ENCODE measurements at regions not wholly inside any gene's neighbourhood (a gene's known extent, or its start where the extent isn't known, plus 50 kb on each side); places are given as distances from the start of the nearest gene placed in this dataset.

GRCh38 chr15:70478251-70478990, 284.9 kb downstream of the UACA start:
- H2AFZ ChIP-seq (ENCODE audit: low read depth, low read length) = no peak overlapping the region
- H3K4me3 ChIP-seq = no peak overlapping the region
- no peak overlapping the region for H3K27ac ChIP-seq (ENCODE audit: extremely low read depth, low read depth, low read length)
- ChIA-PET POLR2A (interaction anchor here (0.6 kb wide), 1 partner anchor 1022 kb away, joined by 3 read pairs; no protein-coding TSS in a partner anchor), CTCF (ENCODE audit: low intra/inter-chr PET ratio) (no interaction called here)
- intact Hi-C loops (cut with micrococcal nuclease) = no loop called here
- H3K27me3 ChIP-seq (ENCODE audit: control insufficient read depth in 2 of 2, insufficient read depth in 2 of 2, low read length in 2 of 2) = peaks cover 20 to 60% of the 10 kb centered on the region in 2 experiments; a peak in 4 of 5 replicates
- H3K9me3 ChIP-seq (replicated peaks; ENCODE audit: control insufficient read depth, insufficient read depth, low read depth, low read length) = no peaks in the 10 kb centered on the region
- no peaks in the 10 kb centered on the region for H4K20me1 ChIP-seq (replicated peaks; ENCODE audit: control insufficient read depth, insufficient read depth, low read length)
- H3K4me2 ChIP-seq (ENCODE audit: insufficient read depth, low read length) = no peak overlapping the region
- in situ Hi-C loops (cut with MboI) = loop anchor here (25.0 kb wide), 1 partner anchor 741 kb away; no protein-coding TSS in a partner anchor
- no TSS peak for BruUV-seq (replicated peaks)
- ATAC-seq (no peak; the same call in 2 of the 3 replicates), DNase-seq (ENCODE audit: extremely low read depth in 1 of 4, low spot score in 3 of 4) (no peak), FAIRE-seq (no peak)
- 5% methylated on average over 13 of the region's 19 CpGs for WGBS (ENCODE audit: insufficient coverage, low coverage, missing lambda C conversion rate)
- H3K79me2 ChIP-seq (ENCODE audit: control insufficient read depth, insufficient read depth, low read length) = no peaks in the 10 kb centered on the region
- no peaks in the 10 kb centered on the region for H3K36me3 ChIP-seq (ENCODE audit: control insufficient read depth, insufficient read depth, low read length)
- H3K4me1 ChIP-seq (replicated peaks in 1 of 2; ENCODE audit: control insufficient read depth in 2 of 2, insufficient read depth in 2 of 2, low read length in 2 of 2) = peaks cover 0 to 12% of the 10 kb centered on the region in 2 experiments; a peak in 3 of 5 replicates
- peak overlapping the region in 1 of 2 experiments; percentile 43; a peak in 1 of 4 replicates for H3K9ac ChIP-seq (ENCODE audit: insufficient read depth in 1 of 2, low read depth in 2 of 2, low read length in 2 of 2)
- H3K9me1 ChIP-seq (ENCODE audit: control insufficient read depth, insufficient read depth, low read length) = no peaks in the 10 kb centered on the region
- no peak for TF ChIP-seq ETV6 (IDR thresholded peaks at IDR 0.05; ENCODE audit: borderline replicate concordance in 1 of 2, low read depth in 2 of 2, low read length in 1 of 2)
- no peak for TF ChIP-seq ETV6 (CRISPR knock-in tag; IDR thresholded peaks at IDR 0.05; ENCODE audit: borderline replicate concordance)
- TF ChIP-seq MGA (IDR thresholded peaks at IDR 0.05) = peak; percentile 70
- TF ChIP-seq PBX2 (CRISPR knock-in tag; IDR thresholded peaks at IDR 0.05; ENCODE audit: low read depth) = no peak
- TF ChIP-seq PBX2 (tag; conservative IDR thresholded peaks at IDR 0.05; ENCODE audit: low read depth) = 0 out of 2 replicates have a peak, but pooled peaks have one; percentile 12
- no peak for TF ChIP-seq ZNF79 (CRISPR knock-in tag; IDR thresholded peaks at IDR 0.05; ENCODE audit: low read depth)
- no peak for TF ChIP-seq SNRNP70 (optimal IDR thresholded peaks at IDR 0.05; ENCODE audit: low read depth, low read length)
